CD4-positive, alpha-beta T cell treated with Interleukin-17A for 4 hours (primary cell): ENCODE measurements at regions not wholly inside any gene's neighbourhood (a gene's known extent, or its start where the extent isn't known, plus 50 kb on each side); places are given as distances from the start of the nearest gene placed in this dataset.
"Not testable (repeated sequence)": the region's sequence is repeated elsewhere in the genome, so short reads cannot be mapped to it uniquely, and the experiment has no call there.

Experiments used
- DNase-seq: peaks from one replicate; pipeline ENCODE4 v3.0.0-alpha.2; 2020; ENCODE audit warnings: mixed read lengths

- DNase-seq: not testable (repeated sequence)
Measured at GRCh38 chr2:208687720-208688119, 281.1 kb downstream of the PTH2R start.

- no peak for DNase-seq
Measured at GRCh38 chr2:208698114-208698513, 291.5 kb downstream of the PTH2R start.

GRCh38 chr2:208708486-208708885 is 301.9 kb downstream of the PTH2R start:
- DNase-seq: no peak

- DNase-seq: no peak
Measured at GRCh38 chr2:208711598-208711997, 305.0 kb downstream of the PTH2R start.

- no peak for DNase-seq
Measured at GRCh38 chr2:208713066-208713745, 306.6 kb downstream of the PTH2R start.

GRCh38 chr2:208718828-208719227 is 312.2 kb downstream of the PTH2R start:
- no peak for DNase-seq

GRCh38 chr2:208722731-208723130 is 316.1 kb downstream of the PTH2R start:
- no peak for DNase-seq

GRCh38 chr2:208725280-208725679 is 318.7 kb downstream of the PTH2R start:
- no peak for DNase-seq

GRCh38 chr2:208726242-208726641 is 319.6 kb downstream of the PTH2R start:
- DNase-seq: no peak

- DNase-seq: not testable (repeated sequence)
Measured at GRCh38 chr2:208751663-208752415, 345.2 kb downstream of the PTH2R start.

- DNase-seq: no peak
Measured at GRCh38 chr2:208757364-208757763, 350.8 kb downstream of the PTH2R start.

- not testable (repeated sequence) for DNase-seq
Measured at GRCh38 chr2:208773074-208773473, 366.5 kb downstream of the PTH2R start.

GRCh38 chr2:208781166-208781565 is 374.6 kb downstream of the PTH2R start:
- DNase-seq: no peak

- DNase-seq: no peak
Measured at GRCh38 chr2:208782097-208782496, 375.5 kb downstream of the PTH2R start.

- DNase-seq: no peak
Measured at GRCh38 chr2:208783184-208783583, 376.6 kb downstream of the PTH2R start.

- DNase-seq: not testable (repeated sequence)
Measured at GRCh38 chr2:208784774-208785173, 378.2 kb downstream of the PTH2R start.

- no peak for DNase-seq
Measured at GRCh38 chr2:208791257-208791656, 384.7 kb downstream of the PTH2R start.

GRCh38 chr2:208792766-208793165 is 386.2 kb downstream of the PTH2R start:
- DNase-seq: no peak

GRCh38 chr2:208793434-208793833 is 386.8 kb downstream of the PTH2R start:
- no peak for DNase-seq

GRCh38 chr2:208794288-208794975 is 387.8 kb downstream of the PTH2R start:
- no peak for DNase-seq

GRCh38 chr2:208798698-208799097 is 392.1 kb downstream of the PTH2R start:
- DNase-seq: no peak

- no peak for DNase-seq
Measured at GRCh38 chr2:208799397-208799796, 392.8 kb downstream of the PTH2R start.

GRCh38 chr2:208800887-208801286 is 394.3 kb downstream of the PTH2R start:
- DNase-seq: not testable (repeated sequence)

GRCh38 chr2:208807756-208808155 is 401.2 kb downstream of the PTH2R start:
- no peak for DNase-seq
